ENCODE measurements at regions not wholly inside any gene's neighbourhood (a gene's known extent, or its start where the extent isn't known, plus 50 kb on each side); places are given as distances from the start of the nearest gene placed in this dataset.

GRCh38 chr10:129416155-129416554 lies 50.9 kb upstream of the MGMT start:
- TF ChIP-seq CTCF (IDR thresholded peaks at IDR 0.05) (no peak), POLR2A (IDR thresholded peaks at IDR 0.05) (no peak)
